HEK293 (cell line): ENCODE measurements at regions not wholly inside any gene's neighbourhood (a gene's known extent, or its start where the extent isn't known, plus 50 kb on each side); places are given as distances from the start of the nearest gene placed in this dataset.

Experiments used
- CTCF ChIA-PET: fragments of 350-600 bp; formaldehyde crosslinking; extraction: SDS; loops from one replicate; lab custom pipeline; 2021; ENCODE audit warnings: antibody characterized with exemption; lab: Yijun Ruan, JAX
- POLR2A ChIA-PET: fragments of 300-600 bp; formaldehyde crosslinking; extraction: SDS; loops from one replicate; lab custom pipeline; 2020; ENCODE audit warnings: antibody characterized with exemption, inconsistent platforms; lab: Yijun Ruan, JAX
- H3K27ac ChIP-seq: fragments of 200-500 bp; sonication (Bioruptor generic); 2 replicates; pipeline ENCODE4 v1.5.1; 2014; ENCODE audit warnings: low read depth, low read length, control low read depth, inconsistent platforms; ENCODE audit errors: extremely low read depth
- H3K36me3 ChIP-seq, 2 experiments: fragments of 200-500 bp in 1 of 2; sonication (Bioruptor generic) in 1 of 2; 1 replicate in 1 of 2; 2 replicates in 1 of 2; pipeline ENCODE4 v1.5.1; 2014 to 2017; ENCODE audit warnings: inconsistent platforms in 2 of 2, low read length in 2 of 2; ENCODE audit not compliant: control insufficient read depth in 2 of 2, insufficient read depth in 1 of 2
- H3K4me1 ChIP-seq: fragments of 200-500 bp; sonication (Bioruptor generic); 2 replicates; pipeline ENCODE4 v1.5.1; 2014; ENCODE audit warnings: mild to moderate bottlenecking, low read length, inconsistent platforms; ENCODE audit not compliant: control insufficient read depth, insufficient read depth
- H3K4me3 ChIP-seq: 2 replicates; pipeline ENCODE4 v1.5.1; 2011; ENCODE audit warnings: low read depth, mild to moderate bottlenecking, control low read depth, low read length, moderate library complexity
- H3K9me3 ChIP-seq: fragments of 200-500 bp; sonication (Bioruptor generic); 2 replicates; pipeline ENCODE4 v1.5.1; 2014; ENCODE audit warnings: low read depth, low read length, inconsistent platforms; ENCODE audit not compliant: control insufficient read depth, insufficient read depth
- BCL11A ChIP-seq: fragments of 450-650 bp; formaldehyde crosslinking; IDR thresholded peaks from 2 replicates; pipeline ENCODE4 v1.5.1; 2016; ENCODE audit warnings: low read depth, missing biosample characterization, missing genetic modification characterization
- BCL11B ChIP-seq: fragments of 450-650 bp; formaldehyde crosslinking; IDR thresholded peaks from 2 replicates; pipeline ENCODE4 v1.5.1; 2016; ENCODE audit warnings: low read depth, missing biosample characterization, missing genetic modification characterization
- GFI1B ChIP-seq: fragments of 450-650 bp; formaldehyde crosslinking; IDR thresholded peaks from 2 replicates; pipeline ENCODE4 v1.5.1; 2016; ENCODE audit warnings: missing biosample characterization, missing genetic modification characterization
- GLIS1 ChIP-seq: fragments of 450-650 bp; formaldehyde crosslinking; IDR thresholded peaks from 2 replicates; pipeline ENCODE4 v1.5.1; 2016; ENCODE audit warnings: missing biosample characterization, missing genetic modification characterization
- GLIS2 ChIP-seq: fragments of 450-650 bp; formaldehyde crosslinking; IDR thresholded peaks from 2 replicates; pipeline ENCODE4 v1.5.1; 2016; ENCODE audit warnings: missing biosample characterization, missing genetic modification characterization
- HOXA7 ChIP-seq: sonication (generic); formaldehyde crosslinking; IDR thresholded peaks from 2 replicates; pipeline ENCODE4 v1.8.1; 2022; ENCODE audit warnings: missing genetic modification reagents, borderline replicate concordance
- KLF16 ChIP-seq: fragments of 450-650 bp; formaldehyde crosslinking; IDR thresholded peaks from 2 replicates; pipeline ENCODE4 v1.5.1; 2017; ENCODE audit warnings: missing biosample characterization, missing genetic modification characterization
- KLF9 ChIP-seq: fragments of 450-650 bp; formaldehyde crosslinking; IDR thresholded peaks from 2 replicates; pipeline ENCODE4 v1.5.1; 2016; ENCODE audit warnings: missing biosample characterization, missing genetic modification characterization, low read depth
- MYNN ChIP-seq: fragments of 450-650 bp; formaldehyde crosslinking; IDR thresholded peaks from 2 replicates; pipeline ENCODE4 v1.5.1; 2016; ENCODE audit warnings: missing biosample characterization, missing genetic modification characterization, borderline replicate concordance
- PRDM6 ChIP-seq: fragments of 450-650 bp; formaldehyde crosslinking; IDR thresholded peaks from 2 replicates; pipeline ENCODE4 v1.5.1; 2017; ENCODE audit warnings: missing biosample characterization, missing genetic modification characterization
- SALL2 ChIP-seq: fragments of 450-650 bp; formaldehyde crosslinking; IDR thresholded peaks from 2 replicates; pipeline ENCODE4 v1.5.0; 2017; ENCODE audit warnings: missing biosample characterization, mild to moderate bottlenecking, missing genetic modification characterization, borderline replicate concordance
- YY1 ChIP-seq: fragments of 450-650 bp; formaldehyde crosslinking; IDR thresholded peaks from 2 replicates; pipeline ENCODE4 v1.5.1; 2018; ENCODE audit warnings: missing biosample characterization, missing genetic modification characterization
- ZBTB17 ChIP-seq: fragments of 450-650 bp; formaldehyde crosslinking; IDR thresholded peaks from 2 replicates; pipeline ENCODE4 v1.5.1; 2016; ENCODE audit warnings: missing biosample characterization, missing genetic modification characterization
- ZBTB20 ChIP-seq: fragments of 450-650 bp; formaldehyde crosslinking; IDR thresholded peaks from 2 replicates; pipeline ENCODE4 v1.5.1; 2016; ENCODE audit warnings: missing biosample characterization, missing genetic modification characterization
- ZBTB8A ChIP-seq: fragments of 450-650 bp; formaldehyde crosslinking; IDR thresholded peaks from 2 replicates; pipeline ENCODE4 v1.5.1; 2016; ENCODE audit warnings: missing biosample characterization, missing genetic modification characterization
- ZFP37 ChIP-seq: fragments of 450-650 bp; formaldehyde crosslinking; IDR thresholded peaks from 2 replicates; pipeline ENCODE4 v1.5.1; 2016; ENCODE audit warnings: missing biosample characterization, missing genetic modification characterization
- ZFP69B ChIP-seq: fragments of 450-650 bp; formaldehyde crosslinking; IDR thresholded peaks from 2 replicates; pipeline ENCODE4 v1.5.1; 2016; ENCODE audit warnings: missing biosample characterization, missing genetic modification characterization
- ZNF140 ChIP-seq: fragments of 450-650 bp; formaldehyde crosslinking; IDR thresholded peaks from 2 replicates; pipeline ENCODE4 v1.5.1; 2016; ENCODE audit warnings: missing biosample characterization, missing genetic modification characterization
- ZNF169 ChIP-seq: fragments of 450-650 bp; formaldehyde crosslinking; IDR thresholded peaks from 2 replicates; pipeline ENCODE4 v1.5.1; 2016; ENCODE audit warnings: missing biosample characterization, missing genetic modification characterization
- ZNF174 ChIP-seq: fragments of 450-650 bp; formaldehyde crosslinking; IDR thresholded peaks from 2 replicates; pipeline ENCODE4 v1.5.0; 2017; ENCODE audit warnings: missing biosample characterization, mild to moderate bottlenecking, missing genetic modification characterization
- ZNF274 ChIP-seq, 2 experiments: fragments of 200-500 bp in 1 of 2; fragments of 450-650 bp in 1 of 2; sonication (Bioruptor generic) in 1 of 2; formaldehyde crosslinking in 1 of 2; IDR thresholded peaks; 2 replicates each; pipeline versions ENCODE4 v1.5.1 to v1.6.1; 2014 to 2016; ENCODE audit warnings: borderline replicate concordance in 1 of 2, inconsistent platforms in 1 of 2, low read length in 1 of 2, missing biosample characterization in 1 of 2, missing genetic modification characterization in 1 of 2
- ZNF292 ChIP-seq: fragments of 450-650 bp; formaldehyde crosslinking; IDR thresholded peaks from 2 replicates; pipeline ENCODE4 v1.5.1; 2016; ENCODE audit warnings: low read depth, missing biosample characterization, missing genetic modification characterization, borderline replicate concordance
- ZNF341 ChIP-seq: fragments of 450-650 bp; formaldehyde crosslinking; IDR thresholded peaks from 2 replicates; pipeline ENCODE4; 2016; ENCODE audit warnings: low read depth, missing biosample characterization, missing genetic modification characterization
- ZNF548 ChIP-seq: fragments of 450-650 bp; formaldehyde crosslinking; IDR thresholded peaks from 2 replicates; pipeline ENCODE4 v1.5.1; 2016; ENCODE audit warnings: missing biosample characterization, missing genetic modification characterization
- ZNF610 ChIP-seq: fragments of 450-650 bp; formaldehyde crosslinking; IDR thresholded peaks from 2 replicates; pipeline ENCODE4 v1.5.1; 2016; ENCODE audit warnings: missing biosample characterization, missing genetic modification characterization, borderline replicate concordance
- ZNF624 ChIP-seq: fragments of 450-650 bp; formaldehyde crosslinking; IDR thresholded peaks from 2 replicates; pipeline ENCODE4 v1.5.1; 2017; ENCODE audit warnings: missing biosample characterization, missing genetic modification characterization
- ZNF629 ChIP-seq: fragments of 450-650 bp; formaldehyde crosslinking; IDR thresholded peaks from 2 replicates; pipeline ENCODE4 v1.5.1; 2017; ENCODE audit warnings: missing biosample characterization, missing genetic modification characterization
- ZNF654 ChIP-seq: fragments of 450-650 bp; formaldehyde crosslinking; IDR thresholded peaks from 2 replicates; pipeline ENCODE4 v1.5.1; 2016; ENCODE audit warnings: low read depth, missing biosample characterization, missing genetic modification characterization
- ZNF658 ChIP-seq: fragments of 450-650 bp; formaldehyde crosslinking; IDR thresholded peaks from 2 replicates; pipeline ENCODE4; 2016; ENCODE audit warnings: missing biosample characterization, missing genetic modification characterization
- ZNF707 ChIP-seq: fragments of 450-650 bp; formaldehyde crosslinking; IDR thresholded peaks from 2 replicates; pipeline ENCODE4 v1.5.1; 2016; ENCODE audit warnings: missing biosample characterization, missing genetic modification characterization
- ZNF76 ChIP-seq: fragments of 450-650 bp; formaldehyde crosslinking; IDR thresholded peaks from 2 replicates; pipeline ENCODE4; 2016; ENCODE audit warnings: low read depth, missing biosample characterization, missing genetic modification characterization, borderline replicate concordance
- ZNF776 ChIP-seq: fragments of 450-650 bp; formaldehyde crosslinking; IDR thresholded peaks from 2 replicates; pipeline ENCODE4 v1.5.0; 2017; ENCODE audit warnings: missing biosample characterization, missing genetic modification characterization, borderline replicate concordance
- ZSCAN23 ChIP-seq: fragments of 450-650 bp; formaldehyde crosslinking; IDR thresholded peaks from 2 replicates; pipeline ENCODE4 v1.5.1; 2016; ENCODE audit warnings: missing biosample characterization, missing genetic modification characterization
- TF ChIP-seq, protein P1 (sequence below): fragments of 450-650 bp; formaldehyde crosslinking; IDR thresholded peaks from 2 replicates; pipeline ENCODE4 v1.5.1; 2017; ENCODE audit warnings: missing biosample characterization, missing genetic modification characterization

DNA sequence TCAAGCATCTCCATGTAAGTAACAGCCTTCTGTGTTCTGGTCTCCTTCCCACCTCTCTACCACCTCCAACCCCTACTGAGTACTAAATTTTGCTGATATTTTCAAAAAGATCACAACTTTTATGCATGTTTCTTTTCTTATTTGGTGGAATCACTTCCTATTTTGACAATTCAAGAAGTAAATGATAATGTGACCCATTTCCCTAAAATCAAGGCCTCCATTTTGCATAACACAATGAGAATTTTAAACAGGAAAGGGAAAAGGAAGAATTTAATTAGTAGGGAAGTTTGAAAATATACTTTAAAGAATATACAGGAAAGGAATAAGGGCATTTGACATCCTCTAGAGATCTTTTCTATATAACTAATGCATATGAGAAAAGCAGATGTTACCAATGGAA, 212.9 kb upstream of the RASA1 start:
- no peaks in the 10 kb centered on the region for H3K4me1 ChIP-seq
- TF ChIP-seq ZNF624 (no peak), ZNF776 (no peak), ZFP37 (tag by site-specific recombination) (no peak), ZNF629 (tag by site-specific recombination) (no peak), ZNF169 (tag by site-specific recombination) (no peak), PRDM6 (no peak), YY1 (tag by site-specific recombination) (no peak), GLIS1 (tag by site-specific recombination) (no peak), BCL11B (tag by site-specific recombination) (no peak), ZNF707 (tag by site-specific recombination) (no peak), ZBTB8A (tag by site-specific recombination) (no peak), KLF16 (tag by site-specific recombination) (no peak), MYNN (tag by site-specific recombination) (no peak), ZNF76 (tag by site-specific recombination) (no peak), ZSCAN23 (tag by site-specific recombination) (no peak), ZBTB17 (no peak)
- H3K36me3 ChIP-seq, result no peaks in the 10 kb centered on the region
- no peak overlapping the region for H3K27ac ChIP-seq
- ChIA-PET CTCF (no interaction called here), POLR2A (no interaction called here)
- H3K9me3 ChIP-seq, result no peaks in the 10 kb centered on the region
- H3K4me3 ChIP-seq, result no peak overlapping the region

DNA sequence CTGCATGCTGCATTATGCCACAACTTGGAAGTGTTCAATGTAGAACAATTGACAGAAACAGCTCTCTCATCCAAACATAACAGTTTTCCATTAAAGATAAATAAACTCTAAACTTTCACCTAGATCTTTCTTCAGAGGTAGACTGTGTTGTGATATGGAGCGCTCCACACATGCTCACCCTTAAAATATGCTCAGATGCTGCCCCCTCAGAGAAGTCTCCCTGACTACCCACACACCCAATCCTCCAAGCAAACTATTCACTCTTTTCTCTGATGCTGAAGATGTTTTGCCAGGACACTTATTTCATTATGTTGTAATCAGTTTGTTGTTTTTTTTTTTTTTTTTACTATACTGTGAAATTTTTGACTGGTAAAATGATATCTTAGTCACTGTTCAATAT, 206.6 kb upstream of the RASA1 start:
- Histone ChIP-seq H3K4me3 (no peak overlapping the region), H3K27ac (no peak overlapping the region), H3K4me1 (no peaks in the 10 kb centered on the region), H3K36me3 (no peaks in the 10 kb centered on the region), H3K9me3 (no peaks in the 10 kb centered on the region)
- POLR2A ChIA-PET, result no interaction called here
- no peak for TF ChIP-seq ZNF610
- TF ChIP-seq BCL11A (tag by site-specific recombination), result no peak
- TF ChIP-seq, protein P1, sequence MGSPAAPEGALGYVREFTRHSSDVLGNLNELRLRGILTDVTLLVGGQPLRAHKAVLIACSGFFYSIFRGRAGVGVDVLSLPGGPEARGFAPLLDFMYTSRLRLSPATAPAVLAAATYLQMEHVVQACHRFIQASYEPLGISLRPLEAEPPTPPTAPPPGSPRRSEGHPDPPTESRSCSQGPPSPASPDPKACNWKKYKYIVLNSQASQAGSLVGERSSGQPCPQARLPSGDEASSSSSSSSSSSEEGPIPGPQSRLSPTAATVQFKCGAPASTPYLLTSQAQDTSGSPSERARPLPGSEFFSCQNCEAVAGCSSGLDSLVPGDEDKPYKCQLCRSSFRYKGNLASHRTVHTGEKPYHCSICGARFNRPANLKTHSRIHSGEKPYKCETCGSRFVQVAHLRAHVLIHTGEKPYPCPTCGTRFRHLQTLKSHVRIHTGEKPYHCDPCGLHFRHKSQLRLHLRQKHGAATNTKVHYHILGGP, result no peak
- no peak for TF ChIP-seq ZNF292 (tag by site-specific recombination)
- TF ChIP-seq, all 188 proteins: peak for 0
- CTCF ChIA-PET, result no interaction called here

- ChIA-PET POLR2A (no interaction called here), CTCF (interaction anchor here (0.6 kb wide), 3 partner anchors 177 to 294 kb away, joined by 3 read pairs; no protein-coding TSS in a partner anchor)
- Histone ChIP-seq H3K9me3 (no peaks in the 10 kb centered on the region), H3K4me3 (no peak overlapping the region), H3K36me3 (no peaks in the 10 kb centered on the region), H3K27ac (no peak overlapping the region), H3K4me1 (no peaks in the 10 kb centered on the region)
- TF ChIP-seq ZNF548 (tag by site-specific recombination) (no peak), YY1 (tag by site-specific recombination) (no peak), ZBTB20 (tag by site-specific recombination) (no peak), ZFP69B (tag by site-specific recombination) (no peak), GLIS2 (no peak), ZNF174 (tag by site-specific recombination) (no peak), ZNF658 (tag by site-specific recombination) (no peak), KLF9 (tag by site-specific recombination) (no peak), HOXA7 (CRISPR knock-in tag) (no peak), ZNF140 (tag by site-specific recombination) (no peak), ZNF654 (tag by site-specific recombination) (no peak), ZNF341 (tag by site-specific recombination) (no peak), ZNF169 (tag by site-specific recombination) (no peak), GFI1B (tag by site-specific recombination) (no peak), SALL2 (tag by site-specific recombination) (no peak), ZNF274 (IDR thresholded peaks at IDR 0.05; ENCODE audit: low read length) (no peak), ZNF274 (tag by site-specific recombination; IDR thresholded peaks at IDR 0.05; ENCODE audit: borderline replicate concordance) (no peak), ZBTB8A (tag by site-specific recombination) (no peak)
These were observed 198.4 kb upstream of the RASA1 start for GRCh38 chr5:87069311-87069710.
